HEK293T (cell line): ENCODE measurements at regions not wholly inside any gene's neighbourhood (a gene's known extent, or its start where the extent isn't known, plus 50 kb on each side); places are given as distances from the start of the nearest gene placed in this dataset.

Experiments used
- CTCF ChIA-PET: fragments of 350-600 bp; formaldehyde crosslinking; extraction: SDS; loops from one replicate; lab custom pipeline; 2021; ENCODE audit warnings: antibody characterized with exemption, inconsistent platforms; lab: Yijun Ruan, JAX
- POLR2A ChIA-PET: fragments of 350-600 bp; formaldehyde crosslinking; extraction: SDS; loops from one replicate; lab custom pipeline; 2020; ENCODE audit warnings: antibody characterized with exemption, inconsistent platforms; lab: Yijun Ruan, JAX
- DNase-seq: peaks from one replicate; pipeline ENCODE4 v3.0.0; 2012; ENCODE audit warnings: mixed read lengths; ENCODE audit errors: extremely low spot score
- ARNT ChIP-seq: fragments of 450-650 bp; IDR thresholded peaks from 2 replicates; pipeline ENCODE4 v1.6.1; 2017; ENCODE audit warnings: mild to moderate bottlenecking
- BHLHE40 ChIP-seq: fragments of 450-650 bp; IDR thresholded peaks from 2 replicates; pipeline ENCODE4 v1.6.1; 2016; ENCODE audit warnings: mild to moderate bottlenecking, moderate library complexity, borderline replicate concordance
- CTBP1 ChIP-seq: fragments of 450-650 bp; IDR thresholded peaks from 2 replicates; pipeline ENCODE4 v1.6.1; 2016; ENCODE audit warnings: borderline replicate concordance
- ELF4 ChIP-seq: fragments of 450-650 bp; IDR thresholded peaks from 2 replicates; pipeline ENCODE4 v1.6.1; 2017; ENCODE audit warnings: antibody characterized with exemption
- FOXA1 ChIP-seq: fragments of 450-650 bp; IDR thresholded peaks from 2 replicates; pipeline ENCODE4 v1.6.1; 2016; ENCODE audit warnings: mild to moderate bottlenecking
- FOXK2 ChIP-seq: fragments of 450-650 bp; IDR thresholded peaks from 2 replicates; pipeline ENCODE4 v1.6.1; 2016; ENCODE audit warnings: mild to moderate bottlenecking
- FOXM1 ChIP-seq: fragments of 450-650 bp; IDR thresholded peaks from 2 replicates; pipeline ENCODE4 v1.6.1; 2017; ENCODE audit warnings: mild to moderate bottlenecking, borderline replicate concordance
- HDGF ChIP-seq: fragments of 450-650 bp; IDR thresholded peaks from 2 replicates; pipeline ENCODE4 v1.6.1; 2017; ENCODE audit warnings: antibody characterized with exemption, borderline replicate concordance
- L3MBTL2 ChIP-seq: fragments of 450-650 bp; conservative IDR thresholded peaks from 2 replicates; pipeline ENCODE4 v1.6.1; 2016; ENCODE audit warnings: mild to moderate bottlenecking
- LEF1 ChIP-seq: fragments of 450-650 bp; IDR thresholded peaks from 2 replicates; pipeline ENCODE4 v1.6.1; 2017; ENCODE audit warnings: mild to moderate bottlenecking, borderline replicate concordance
- NFRKB ChIP-seq: fragments of 450-650 bp; IDR thresholded peaks from 2 replicates; pipeline ENCODE4 v1.6.1; 2016; ENCODE audit warnings: mild to moderate bottlenecking, moderate library complexity
- SP1 ChIP-seq: fragments of 450-650 bp; IDR thresholded peaks from 2 replicates; pipeline ENCODE4 v1.6.1; 2017
- SUZ12 ChIP-seq: fragments of 450-650 bp; IDR thresholded peaks from 2 replicates; pipeline ENCODE4 v1.6.1; 2016; ENCODE audit warnings: mild to moderate bottlenecking
- TARDBP ChIP-seq: fragments of 450-650 bp; IDR thresholded peaks from 2 replicates; pipeline ENCODE4 v1.6.1; 2016
- ZNF384 ChIP-seq: fragments of 450-650 bp; IDR thresholded peaks from 2 replicates; pipeline ENCODE4 v1.6.1; 2016
- TF ChIP-seq, protein P1 (sequence below): fragments of 450-650 bp; IDR thresholded peaks from 2 replicates; pipeline ENCODE4 v1.6.1; 2016

GRCh38 chr7:142668495-142668894 is 80.8 kb upstream of the PRSS1 start:
- no peak for DNase-seq
- POLR2A ChIA-PET: no interaction called here
- CTCF ChIA-PET: interaction anchor here (0.7 kb wide), 1 partner anchor 105 kb away, joined by 3 read pairs; no protein-coding TSS in a partner anchor
- TF ChIP-seq ZNF384 (no peak), L3MBTL2 (no peak), CTBP1 (no peak), ELF4 (no peak), FOXA1 (no peak), BHLHE40 (no peak), TARDBP (no peak), LEF1 (no peak), FOXM1 (no peak), HDGF (no peak)
- TF ChIP-seq, protein P1, sequence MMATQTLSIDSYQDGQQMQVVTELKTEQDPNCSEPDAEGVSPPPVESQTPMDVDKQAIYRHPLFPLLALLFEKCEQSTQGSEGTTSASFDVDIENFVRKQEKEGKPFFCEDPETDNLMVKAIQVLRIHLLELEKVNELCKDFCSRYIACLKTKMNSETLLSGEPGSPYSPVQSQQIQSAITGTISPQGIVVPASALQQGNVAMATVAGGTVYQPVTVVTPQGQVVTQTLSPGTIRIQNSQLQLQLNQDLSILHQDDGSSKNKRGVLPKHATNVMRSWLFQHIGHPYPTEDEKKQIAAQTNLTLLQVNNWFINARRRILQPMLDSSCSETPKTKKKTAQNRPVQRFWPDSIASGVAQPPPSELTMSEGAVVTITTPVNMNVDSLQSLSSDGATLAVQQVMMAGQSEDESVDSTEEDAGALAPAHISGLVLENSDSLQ: no peak

- POLR2A ChIA-PET: no interaction called here
- TF ChIP-seq SP1 (no peak), L3MBTL2 (no peak), LEF1 (no peak), SUZ12 (no peak), FOXA1 (no peak), NFRKB (no peak), ZNF384 (no peak), FOXK2 (no peak), HDGF (no peak), FOXM1 (no peak), ARNT (no peak), CTBP1 (no peak), TARDBP (no peak)
- TF ChIP-seq, protein P1: no peak
- CTCF ChIA-PET: no interaction called here
- DNase-seq: no peak
Observed at GRCh38 chr7:142657376-142657775, 91.9 kb upstream of the PRSS1 start.

DNA sequence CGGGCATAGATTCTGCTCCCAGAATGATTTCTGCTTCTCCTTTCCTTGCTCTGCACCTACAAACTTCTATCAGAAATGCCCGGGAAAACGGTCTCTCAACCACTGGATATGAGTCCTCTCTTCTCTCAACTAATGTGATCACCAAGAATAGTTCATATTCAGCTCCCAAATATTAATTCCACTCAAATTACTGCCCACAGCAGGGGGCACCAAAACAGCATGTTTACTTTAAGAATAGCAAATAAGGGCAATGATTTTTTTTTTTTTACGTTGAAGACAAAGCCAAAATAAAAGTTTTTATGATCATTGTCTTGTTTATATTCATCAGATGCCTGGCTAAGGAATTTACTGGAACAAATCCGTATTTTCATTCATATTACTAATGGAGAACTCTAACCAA is 94.9 kb upstream of the PRSS1 start:
- TF ChIP-seq SUZ12 (no peak), FOXM1 (no peak), FOXA1 (no peak), ELF4 (no peak), ARNT (no peak), LEF1 (no peak), SP1 (no peak), CTBP1 (no peak), TARDBP (no peak)
- TF ChIP-seq, protein P1: no peak
- ChIA-PET POLR2A (no interaction called here), CTCF (no interaction called here)
- no peak for DNase-seq

- CTCF ChIA-PET: no interaction called here
- TF ChIP-seq ZNF384 (no peak), SP1 (no peak), LEF1 (no peak), NFRKB (no peak)
- TF ChIP-seq, protein P1: no peak
- POLR2A ChIA-PET: no interaction called here
- DNase-seq: no peak
Observed at GRCh38 chr7:142647749-142648148, 101.5 kb upstream of the PRSS1 start.

- DNase-seq: no peak
- ChIA-PET POLR2A (no interaction called here), CTCF (no interaction called here)
- no peak for TF ChIP-seq FOXA1
- TF ChIP-seq ELF4: no peak
- no peak for TF ChIP-seq CTBP1
- TF ChIP-seq L3MBTL2: no peak
- no peak for TF ChIP-seq TARDBP
- TF ChIP-seq, protein P1: no peak
- TF ChIP-seq SUZ12: no peak
- no peak for TF ChIP-seq HDGF
- no peak for TF ChIP-seq BHLHE40
- TF ChIP-seq ARNT: no peak
- no peak for TF ChIP-seq FOXM1
- no peak for TF ChIP-seq ZNF384
- TF ChIP-seq SP1: no peak
Observed at GRCh38 chr7:142646386-142647140, 102.7 kb upstream of the PRSS1 start.
